A549 (cell line): ENCODE measurements at regions not wholly inside any gene's neighbourhood (a gene's known extent, or its start where the extent isn't known, plus 50 kb on each side); places are given as distances from the start of the nearest gene placed in this dataset.

Source experiments
- BHLHE40 ChIP-seq: IDR thresholded peaks from 2 replicates; pipeline ENCODE4 v1.6.1; 2012; ENCODE audit warnings: low read depth, low read length, inconsistent platforms
- CHD2 ChIP-seq: fragments of 150-350 bp; IDR thresholded peaks from 2 replicates; pipeline ENCODE4 v1.6.1; 2014; ENCODE audit warnings: low read length; ENCODE audit not compliant: partially characterized antibody
- CHD4 ChIP-seq: fragments of 200-600 bp; sonication (generic); IDR thresholded peaks from 2 replicates; pipeline ENCODE4 v1.6.1; 2016; ENCODE audit warnings: antibody characterized with exemption, mild to moderate bottlenecking, borderline replicate concordance
- CTCF ChIP-seq: fragments of >200 bp; sonication (Bioruptor Twin); formaldehyde crosslinking; IDR thresholded peaks from 3 replicates; pipeline ENCODE4 v1.5.1; 2016
- EP300 ChIP-seq, 2 experiments: fragments of >200 bp; sonication (Bioruptor Twin); formaldehyde crosslinking; IDR thresholded peaks; 2 replicates in 1 of 2; 3 replicates in 1 of 2; pipeline ENCODE4 v1.6.1; 2016 to 2017
- HDAC2 ChIP-seq: fragments of 200-600 bp; sonication (generic); IDR thresholded peaks from 2 replicates; pipeline ENCODE4 v1.6.1; 2016
- HEYL ChIP-seq: fragments of 250-450 bp; sonication (Bioruptor Pico); IDR thresholded peaks from 2 replicates; pipeline ENCODE4 v1.8.0; 2021; ENCODE audit warnings: mild to moderate bottlenecking, moderate library complexity
- MAX ChIP-seq: IDR thresholded peaks from 2 replicates; pipeline ENCODE4 v1.6.1; 2012
- NR3C1 ChIP-seq: fragments of >200 bp; sonication (Bioruptor Twin); formaldehyde crosslinking; IDR thresholded peaks from 3 replicates; pipeline ENCODE4 v1.6.1; 2017
- SMC3 ChIP-seq: fragments of >200 bp; sonication (Bioruptor Twin); formaldehyde crosslinking; IDR thresholded peaks from 3 replicates; pipeline ENCODE4 v1.6.1; 2018; ENCODE audit warnings: inconsistent platforms
- ZNF302 ChIP-seq: fragments of 250-450 bp; sonication (Bioruptor Pico); IDR thresholded peaks from 2 replicates; pipeline ENCODE4 v1.9.0; 2021; ENCODE audit warnings: inconsistent platforms, mild to moderate bottlenecking, moderate library complexity

- TF ChIP-seq CTCF (no peak), ZNF302 (CRISPR knock-in tag) (no peak), NR3C1 (no peak), SMC3 (no peak), BHLHE40 (no peak), CHD4 (no peak), MAX (no peak), CHD2 (no peak), HDAC2 (no peak), EP300 (IDR thresholded peaks at IDR 0.05) (no peak), HEYL (no peak)
These were observed 358.3 kb downstream of the METTL15 start for GRCh38 chr11:28466506-28466905.
